GM21619 (cell line): ENCODE measurements at regions not wholly inside any gene's neighbourhood (a gene's known extent, or its start where the extent isn't known, plus 50 kb on each side); places are given as distances from the start of the nearest gene placed in this dataset.

ENCODE experiments used
- ATAC-seq: cut with Tn5 transposase; IDR thresholded peaks from one replicate; pipeline ENCODE4 v1.9.1; 2021; ENCODE audit not compliant: unreplicated experiment

DNA sequence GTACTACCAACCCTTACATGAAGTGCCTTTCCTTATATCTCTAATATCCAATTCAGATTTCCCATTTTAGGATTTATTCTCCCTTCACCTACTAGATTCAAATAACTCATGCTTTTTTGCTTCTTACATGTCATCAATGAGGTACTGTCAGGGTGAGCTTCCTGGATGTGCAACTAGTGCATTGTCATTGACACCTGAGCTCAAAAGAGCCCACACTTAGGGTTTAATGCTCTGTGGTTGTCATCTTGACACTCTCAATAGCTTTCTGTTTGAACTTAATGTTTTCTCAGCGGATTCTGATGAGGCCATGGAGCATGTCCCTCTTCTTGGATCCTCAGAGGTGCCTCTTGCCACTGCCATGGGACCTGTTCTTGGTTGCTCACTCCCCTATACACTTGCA is 1033.3 kb upstream of the EYS start:
- ATAC-seq = no peak

DNA sequence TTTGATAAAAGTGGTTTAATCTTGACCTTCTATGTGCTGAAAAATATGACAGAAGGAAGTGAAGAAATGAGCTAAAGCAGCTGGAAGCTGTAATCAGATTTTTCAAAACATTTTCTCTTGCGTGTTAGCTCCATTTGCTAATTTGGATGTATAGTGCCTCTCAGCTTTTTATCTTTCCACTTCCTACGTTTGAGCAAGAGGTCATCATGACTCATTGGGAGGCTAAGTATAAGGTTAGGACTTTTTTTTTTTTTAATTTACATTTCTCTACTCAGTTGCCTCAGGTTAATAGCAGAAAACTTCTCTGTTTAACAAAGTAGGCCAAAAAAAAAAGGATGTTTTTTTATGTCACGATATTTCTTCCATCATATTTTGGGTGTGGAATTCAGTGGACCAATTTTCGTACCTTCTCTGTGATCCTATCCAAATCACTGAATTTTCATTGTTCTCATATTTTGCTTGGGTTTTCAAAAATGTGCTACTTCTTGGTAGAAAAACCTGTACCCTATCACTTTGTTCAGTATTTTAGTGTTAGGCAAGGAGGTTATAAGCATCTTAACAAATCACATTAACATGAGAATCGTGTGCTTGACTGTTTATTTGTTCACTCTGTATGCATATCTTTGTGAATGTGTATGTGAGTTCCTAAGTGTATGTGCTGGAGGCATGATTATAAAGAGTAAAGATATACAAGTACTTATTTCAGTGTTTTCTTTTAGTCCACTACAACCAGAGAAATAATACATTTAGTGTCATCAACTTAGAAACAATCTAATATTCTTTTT is 1028.3 kb upstream of the EYS start:
- no peak for ATAC-seq

DNA sequence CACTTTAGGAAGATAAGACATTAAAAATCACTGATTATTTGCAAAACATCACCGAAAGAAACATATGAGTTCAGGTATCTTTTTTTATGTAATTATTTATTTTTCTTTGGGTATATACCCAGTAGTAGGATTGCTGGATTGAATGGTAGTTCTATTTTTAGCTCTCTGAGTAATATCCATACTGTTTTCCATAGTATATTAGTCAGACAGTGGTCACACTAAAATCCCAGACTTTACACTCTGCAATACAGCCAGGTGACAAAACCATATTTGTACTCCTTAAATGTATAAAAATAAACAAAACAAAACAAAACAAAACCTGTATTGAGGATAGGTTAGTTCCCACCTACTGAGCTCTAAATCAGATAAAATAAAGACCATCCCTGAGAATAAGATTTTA is 1024.3 kb upstream of the EYS start:
- ATAC-seq = no peak

GRCh38 chr6:66725670-66726069 is 1018.6 kb upstream of the EYS start:
- ATAC-seq = no peak

DNA sequence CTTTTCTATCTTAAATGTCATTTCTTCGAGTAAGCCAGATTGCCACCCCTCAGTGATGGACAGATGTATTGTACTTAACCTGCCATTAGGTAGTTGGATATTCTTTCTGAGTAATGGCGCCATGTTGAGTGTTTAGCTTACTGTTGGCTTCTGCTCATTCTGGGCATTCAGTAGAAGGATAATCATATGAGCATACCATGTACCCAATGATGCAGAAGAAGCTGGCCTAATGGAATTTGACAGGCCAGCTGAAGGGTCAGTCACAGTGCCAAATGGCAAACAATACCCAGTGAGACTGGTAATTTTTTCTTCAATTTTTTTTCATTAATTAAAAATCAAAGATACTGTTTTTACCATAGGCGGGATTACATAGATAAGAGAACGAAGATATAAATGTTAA is 1010.8 kb upstream of the EYS start:
- ATAC-seq = no peak

DNA sequence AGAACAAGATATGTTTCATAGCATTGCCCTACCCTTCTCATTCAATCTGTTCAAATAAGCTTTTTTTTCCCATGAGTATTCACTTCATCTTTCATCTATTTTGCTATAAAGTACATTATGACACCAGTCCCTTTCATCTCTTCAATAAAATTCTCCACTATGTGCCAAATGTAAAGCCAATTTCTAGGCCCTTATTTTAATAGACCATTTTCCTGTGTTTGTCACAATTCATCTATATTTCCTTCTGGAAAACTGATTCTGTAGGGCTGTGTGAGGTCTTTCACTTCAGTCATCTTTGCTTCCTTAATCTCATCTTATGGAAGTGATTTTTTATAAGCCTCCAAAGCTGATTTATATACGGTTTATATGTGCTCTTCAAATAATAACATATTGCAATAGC is 992.4 kb upstream of the EYS start:
- no peak for ATAC-seq

DNA sequence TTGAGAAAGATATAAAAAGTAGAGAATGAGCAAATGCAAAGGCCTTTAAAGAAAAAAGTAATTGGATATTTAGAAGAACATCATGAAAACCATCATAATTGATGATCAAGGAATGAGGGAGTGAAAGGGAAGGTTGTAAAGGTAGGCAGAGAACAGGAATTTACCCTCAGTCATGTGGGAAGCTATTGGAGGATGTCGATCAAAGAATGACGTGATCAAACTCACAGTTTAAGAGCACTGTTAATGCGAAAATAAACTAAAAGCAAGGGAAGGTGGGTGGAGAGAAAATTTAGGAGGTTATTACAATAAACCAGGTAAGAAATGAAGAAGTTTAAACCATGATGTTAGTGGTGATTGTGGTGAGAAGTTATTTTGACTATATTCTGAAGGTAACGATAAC is 982.6 kb upstream of the EYS start:
- ATAC-seq = no peak

DNA sequence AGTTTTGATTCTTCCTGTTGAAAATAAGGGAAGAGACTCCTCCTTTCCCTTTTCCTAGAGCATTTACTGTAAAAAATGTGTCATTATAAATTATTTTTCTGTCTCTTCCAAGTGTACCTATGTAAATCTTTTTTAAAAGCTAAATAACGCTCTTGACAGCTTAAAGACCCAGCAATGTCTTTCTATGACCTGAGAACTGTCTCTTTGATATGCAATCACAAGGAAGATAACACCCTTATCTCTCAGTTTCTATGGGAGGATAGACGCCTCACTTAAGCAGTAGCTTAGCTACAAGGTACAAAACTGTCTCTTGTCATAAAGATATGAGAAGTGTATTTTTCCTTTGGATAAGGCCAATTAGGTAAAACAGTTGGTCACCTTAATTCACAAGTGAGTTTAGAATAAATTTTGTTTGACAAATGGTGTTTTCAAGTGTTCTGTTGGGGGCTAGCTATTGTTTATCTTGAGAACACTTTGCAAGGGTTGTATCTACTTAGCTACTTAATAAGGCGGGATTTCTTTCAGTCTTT is 980.6 kb upstream of the EYS start:
- no peak for ATAC-seq

- ATAC-seq = no peak
Observed at GRCh38 chr6:66675906-66676305, 968.9 kb upstream of the EYS start.

GRCh38 chr6:66664112-66664511 is 957.1 kb upstream of the EYS start:
- no peak for ATAC-seq

DNA sequence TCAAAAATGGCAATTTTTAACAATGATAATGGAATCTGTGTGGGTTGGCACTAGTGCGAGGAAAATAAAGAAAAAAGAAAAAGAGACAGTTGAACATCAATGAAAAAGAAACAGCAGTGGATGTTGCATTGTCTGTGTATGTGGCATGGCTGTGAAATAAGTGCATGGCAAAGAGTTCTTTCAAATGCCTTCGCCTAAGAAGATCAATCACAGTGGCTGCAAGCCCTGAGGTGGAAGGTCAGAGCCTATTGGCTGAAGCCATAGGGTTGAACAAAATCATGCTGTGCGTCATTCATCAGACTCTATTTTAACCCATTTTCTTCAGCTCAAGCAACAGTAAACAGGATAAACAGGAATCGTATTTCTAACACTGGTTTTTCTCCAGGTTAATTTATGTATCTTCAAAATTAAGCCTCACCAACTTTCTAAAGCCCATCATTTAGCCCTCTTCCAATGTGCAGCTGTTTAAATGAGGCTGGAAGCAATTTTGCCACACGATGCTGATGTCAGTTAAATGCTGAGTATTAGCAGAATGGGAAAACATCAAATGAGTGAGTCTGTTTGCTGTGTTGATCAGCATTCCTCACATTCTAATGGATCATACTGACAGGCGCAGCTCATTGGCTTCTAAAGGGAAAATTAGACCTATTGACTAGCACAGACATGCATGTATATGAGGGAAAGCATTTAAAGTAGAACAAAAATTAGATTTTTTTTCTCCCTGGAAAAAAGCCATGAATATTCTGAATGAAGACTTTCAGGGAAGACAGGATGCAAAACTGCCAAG is 955.9 kb upstream of the EYS start:
- ATAC-seq = no peak

DNA sequence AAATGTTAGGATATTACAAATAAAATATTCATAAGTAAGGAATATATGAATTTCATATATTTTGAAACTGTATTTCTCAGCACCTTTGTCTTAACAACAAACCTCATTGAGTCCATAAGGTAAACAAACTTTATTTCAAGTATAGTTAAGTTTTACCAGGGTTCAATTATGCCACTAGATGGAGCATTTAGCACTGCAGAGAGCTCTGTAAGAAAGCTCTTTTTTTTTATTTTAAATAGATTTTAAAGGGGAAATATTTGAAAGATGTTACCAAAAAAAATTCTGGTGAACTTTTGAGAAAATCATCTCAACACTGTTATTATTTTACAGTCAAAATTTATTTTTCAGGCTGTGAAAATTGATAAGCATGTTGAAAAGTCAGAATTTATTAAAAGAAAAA is 955.2 kb upstream of the EYS start:
- ATAC-seq = no peak

GRCh38 chr6:66655420-66655819 is 948.4 kb upstream of the EYS start:
- no peak for ATAC-seq

GRCh38 chr6:66638518-66638917 is 931.5 kb upstream of the EYS start:
- no peak for ATAC-seq

DNA sequence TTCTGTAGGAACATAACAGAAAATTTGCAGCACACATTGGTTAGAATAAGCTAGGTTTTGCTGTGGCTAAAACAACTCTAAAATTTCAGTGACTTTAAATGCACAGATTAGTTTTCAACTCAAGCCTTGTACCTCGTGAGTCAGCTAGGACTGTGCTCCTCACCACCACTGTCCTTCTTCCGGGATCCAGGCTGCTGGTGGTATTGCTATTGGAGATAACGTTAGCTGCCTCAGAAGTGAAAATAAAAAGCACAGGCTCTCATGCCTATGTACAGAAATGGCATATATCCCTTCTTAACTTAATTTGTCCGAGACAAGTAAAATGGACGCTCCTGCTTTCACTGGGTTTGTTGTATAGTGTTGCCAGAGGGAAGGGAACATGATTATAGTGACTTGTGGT is 931.1 kb upstream of the EYS start:
- ATAC-seq = no peak

GRCh38 chr6:66628917-66629316 is 921.9 kb upstream of the EYS start:
- no peak for ATAC-seq

- no peak for ATAC-seq
Observed at GRCh38 chr6:66623050-66623449, 916.0 kb upstream of the EYS start.

GRCh38 chr6:66605971-66606370 is 898.9 kb upstream of the EYS start:
- no peak for ATAC-seq

DNA sequence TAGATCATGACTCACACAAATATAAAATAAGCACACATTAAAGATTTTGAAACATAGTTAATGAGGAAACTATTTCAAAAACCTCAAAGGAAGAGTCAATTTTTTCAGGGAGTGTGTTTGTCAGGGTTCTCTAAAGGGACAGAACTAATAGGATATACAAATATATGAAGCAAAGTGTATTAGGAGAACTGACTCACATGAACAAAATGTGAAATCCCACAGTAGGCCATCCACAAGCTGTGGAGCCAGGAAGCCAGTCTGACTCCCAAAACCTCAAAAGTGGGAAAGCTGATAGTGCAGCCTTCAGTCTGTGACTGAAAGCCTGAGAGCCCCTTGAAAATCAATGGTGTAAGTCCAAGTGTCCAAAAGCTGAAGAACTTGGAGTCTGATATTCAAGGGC is 898.0 kb upstream of the EYS start:
- no peak for ATAC-seq

DNA sequence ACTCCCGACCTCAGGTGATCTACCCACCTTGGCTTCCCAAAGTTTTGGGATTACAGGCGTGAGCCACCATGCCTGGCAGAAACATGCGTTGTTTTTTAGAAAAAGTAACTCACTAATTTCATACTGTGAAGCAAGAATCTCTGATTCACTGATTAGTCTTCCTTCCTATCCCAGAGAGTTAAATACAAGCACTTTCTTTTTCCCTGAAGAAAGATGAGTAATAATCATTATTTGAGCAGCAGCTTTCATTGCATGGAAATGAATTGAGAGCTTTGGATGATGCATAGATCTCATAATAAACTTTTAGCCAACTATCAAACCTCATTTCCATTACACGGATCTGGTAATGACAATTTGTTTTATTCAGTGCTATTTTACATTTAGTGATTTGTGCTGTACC is 892.5 kb upstream of the EYS start:
- ATAC-seq = no peak

DNA sequence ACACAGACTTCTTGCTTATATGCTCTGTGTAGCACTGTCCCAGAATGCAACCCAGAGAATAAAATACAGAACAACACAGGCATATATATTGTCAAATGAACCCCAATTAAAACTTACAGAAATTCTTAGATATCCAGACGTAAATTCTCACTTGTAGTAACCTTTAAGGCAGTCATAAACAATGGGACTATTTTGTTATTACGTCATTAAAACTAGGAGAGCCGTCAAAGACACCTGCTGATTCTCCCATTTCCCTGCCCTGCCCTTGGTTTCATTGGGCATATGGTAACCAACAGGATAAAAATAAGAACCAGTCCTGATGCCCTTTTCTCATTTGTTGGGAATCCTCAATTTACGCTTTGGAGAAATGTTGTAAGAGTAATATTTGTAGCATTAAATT is 871.3 kb upstream of the EYS start:
- no peak for ATAC-seq

DNA sequence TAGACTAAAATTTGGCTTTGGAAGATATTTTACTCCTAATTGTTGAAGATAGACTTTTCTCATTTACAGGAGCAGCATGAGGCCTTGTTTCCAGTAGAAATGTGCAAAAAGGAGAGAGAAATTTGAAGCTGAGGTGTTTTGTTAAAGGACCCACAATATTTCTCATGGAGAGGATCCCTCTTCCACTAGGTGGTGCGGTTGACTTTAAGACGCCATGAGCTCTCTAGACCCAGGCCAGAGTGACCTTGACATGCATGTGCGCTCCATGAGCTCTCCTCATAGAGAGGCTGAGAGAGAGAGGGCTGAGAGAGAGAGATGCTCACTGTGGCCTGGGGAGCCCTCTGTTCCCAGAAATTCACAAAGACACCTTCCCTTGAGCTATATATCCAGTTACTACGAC is 861.2 kb upstream of the EYS start:
- no peak for ATAC-seq
